Hepatocyte (in vitro differentiated cells): ENCODE measurements at regions not wholly inside any gene's neighbourhood (a gene's known extent, or its start where the extent isn't known, plus 50 kb on each side); places are given as distances from the start of the nearest gene placed in this dataset.

Experiments
- DNase-seq: peaks from one replicate; pipeline ENCODE4 v3.0.0-alpha.2; 2016; ENCODE audit warnings: low spot score
- H2AFZ ChIP-seq: fragments of 200-600 bp; sonication (generic); 2 replicates; pipeline ENCODE4 v1.6.0; 2016; ENCODE audit warnings: antibody characterized with exemption, mild to moderate bottlenecking
- H3K27ac ChIP-seq: fragments of 200-600 bp; sonication (generic); 2 replicates; pipeline ENCODE4 v1.5.1; 2016; ENCODE audit warnings: mild to moderate bottlenecking
- H3K27me3 ChIP-seq: fragments of 200-600 bp; sonication (generic); 2 replicates; pipeline ENCODE4 v1.6.1; 2016
- H3K36me3 ChIP-seq: fragments of 200-600 bp; sonication (generic); replicated peaks from 2 replicates; pipeline ENCODE4 v1.5.1; 2016; ENCODE audit warnings: low read depth; ENCODE audit not compliant: insufficient read depth
- H3K4me1 ChIP-seq: fragments of 200-600 bp; sonication (generic); 2 replicates; pipeline ENCODE4 v1.5.1; 2016; ENCODE audit warnings: mild to moderate bottlenecking, moderate library complexity; ENCODE audit not compliant: insufficient read depth
- H3K4me2 ChIP-seq: fragments of 200-600 bp; sonication (generic); 2 replicates; pipeline ENCODE4 v1.6.0; 2016
- H3K4me3 ChIP-seq: fragments of 200-600 bp; sonication (generic); 2 replicates; pipeline ENCODE4 v1.5.1; 2016; ENCODE audit warnings: mild to moderate bottlenecking
- H3K79me2 ChIP-seq: fragments of 200-600 bp; sonication (generic); 2 replicates; pipeline ENCODE4 v1.6.0; 2017; ENCODE audit warnings: mild to moderate bottlenecking
- H3K9me2 ChIP-seq: fragments of 200-600 bp; sonication (generic); replicated peaks from 2 replicates; pipeline ENCODE4 v1.6.0; 2017; ENCODE audit warnings: mild to moderate bottlenecking; ENCODE audit not compliant: insufficient read depth
- H3K9me3 ChIP-seq: fragments of 200-600 bp; sonication (generic); 2 replicates; pipeline ENCODE4 v1.5.1; 2016; ENCODE audit warnings: low read depth, mild to moderate bottlenecking
- H4K20me1 ChIP-seq: fragments of 200-600 bp; sonication (generic); 2 replicates; pipeline ENCODE4 v1.6.0; 2016; ENCODE audit warnings: mild to moderate bottlenecking; ENCODE audit not compliant: insufficient read depth, poor library complexity, severe bottlenecking
- CTCF ChIP-seq: fragments of 200-600 bp; sonication (generic); IDR thresholded peaks from 2 replicates; pipeline ENCODE4 v1.5.1; 2016; ENCODE audit warnings: antibody characterized with exemption, mild to moderate bottlenecking; ENCODE audit not compliant: poor library complexity
- EZH2 ChIP-seq: fragments of 200-600 bp; sonication (generic); IDR thresholded peaks from 2 replicates; pipeline ENCODE4 v1.6.1; 2016; ENCODE audit warnings: antibody characterized with exemption, mild to moderate bottlenecking, borderline replicate concordance
- EZH2phosphoT487 ChIP-seq: fragments of 200-600 bp; sonication (generic); IDR thresholded peaks from one replicate; pipeline ENCODE4 v1.6.1; 2018; ENCODE audit warnings: antibody characterized with exemption, mild to moderate bottlenecking, low read depth, moderate library complexity; ENCODE audit not compliant: unreplicated experiment, severe bottlenecking
- WGBS: methylation state at CpG from one replicate; pipeline ENCODE4 v1.1.6; 2016; ENCODE audit warnings: low lambda C conversion rate; ENCODE audit errors: missing lambda C conversion rate; 5-methylcytosine and 5-hydroxymethylcytosine counted together

GRCh38 chr18:77528872-77529271 is 279.2 kb downstream of the GALR1 start:
- Histone ChIP-seq H4K20me1 (no peaks in the 10 kb centered on the region), H3K4me2 (no peak overlapping the region), H3K27ac (no peak overlapping the region), H3K79me2 (no peaks in the 10 kb centered on the region), H2AFZ (no peak overlapping the region), H3K36me3 (no peaks in the 10 kb centered on the region), H3K4me1 (no peaks in the 10 kb centered on the region), H3K9me2 (no peaks in the 10 kb centered on the region), H3K9me3 (no peaks in the 10 kb centered on the region), H3K4me3 (no peak overlapping the region), H3K27me3 (no peaks in the 10 kb centered on the region)
- DNase-seq: no peak
- TF ChIP-seq CTCF (no peak), EZH2phosphoT487 (no peak), EZH2 (no peak)
- 67% methylated on average over 3 of the region's 3 CpGs for WGBS

GRCh38 chr18:77529492-77530176 is 280.0 kb downstream of the GALR1 start:
- TF ChIP-seq EZH2 (no peak), CTCF (no peak), EZH2phosphoT487 (no peak)
- no peak overlapping the region for H3K4me3 ChIP-seq
- whole genome bisulfite sequencing: 86% methylated on average over 7 of the region's 7 CpGs

GRCh38 chr18:77530732-77531131 is 281.1 kb downstream of the GALR1 start:
- no peak for DNase-seq
- Histone ChIP-seq H3K27ac (no peak overlapping the region), H3K4me2 (no peak overlapping the region), H3K36me3 (no peaks in the 10 kb centered on the region), H3K4me1 (no peaks in the 10 kb centered on the region), H3K4me3 (no peak overlapping the region), H3K9me3 (no peaks in the 10 kb centered on the region), H3K79me2 (no peaks in the 10 kb centered on the region), H4K20me1 (no peaks in the 10 kb centered on the region), H3K9me2 (no peaks in the 10 kb centered on the region), H2AFZ (no peak overlapping the region), H3K27me3 (no peaks in the 10 kb centered on the region)
- WGBS: 67% methylated on average over 9 of the region's 9 CpGs
- TF ChIP-seq CTCF (no peak), EZH2 (no peak), EZH2phosphoT487 (no peak)

More at GRCh38 chr18:77529492-77530176, 280.0 kb downstream of the GALR1 start:
- no peak overlapping the region for H3K27ac ChIP-seq
- no peaks in the 10 kb centered on the region for H3K79me2 ChIP-seq
- H4K20me1 ChIP-seq: no peaks in the 10 kb centered on the region
- H3K9me2 ChIP-seq: no peaks in the 10 kb centered on the region
- no peak overlapping the region for H3K4me2 ChIP-seq
- no peaks in the 10 kb centered on the region for H3K4me1 ChIP-seq
- DNase-seq: no peak
- no peaks in the 10 kb centered on the region for H3K9me3 ChIP-seq
- H3K36me3 ChIP-seq: no peaks in the 10 kb centered on the region
- H3K27me3 ChIP-seq: no peaks in the 10 kb centered on the region
- H2AFZ ChIP-seq: no peak overlapping the region
